ENCODE measurements at regions not wholly inside any gene's neighbourhood (a gene's known extent, or its start where the extent isn't known, plus 50 kb on each side); places are given as distances from the start of the nearest gene placed in this dataset.
A peak's percentile ranks its signal among the peaks of the same experiment; 100 is the strongest.

- DNase-seq, result no peak
Measured at GRCh38 chr12:25058012-25058411, 109.1 kb upstream of the BCAT1 start.

- no peak for DNase-seq
Measured at GRCh38 chr12:25056486-25057130, 107.7 kb upstream of the BCAT1 start.

GRCh38 chr12:25056011-25056410 lies 107.1 kb upstream of the BCAT1 start:
- DNase-seq, result no peak

GRCh38 chr12:25054783-25055144 lies 105.9 kb upstream of the BCAT1 start:
- DNase-seq, result no peak

- DNase-seq, result no peak
Measured at GRCh38 chr12:25054076-25054782, 105.3 kb upstream of the BCAT1 start.

- DNase-seq, result no peak
Measured at GRCh38 chr12:25052914-25053211, 104.0 kb upstream of the BCAT1 start.

GRCh38 chr12:25052196-25052913 lies 103.5 kb upstream of the BCAT1 start:
- DNase-seq, result peak in 2 of 14 donors; percentile 8 to 12

GRCh38 chr12:25051656-25052195 lies 102.8 kb upstream of the BCAT1 start:
- no peak for DNase-seq

GRCh38 chr12:25051171-25051570 lies 102.3 kb upstream of the BCAT1 start:
- no peak for DNase-seq

GRCh38 chr12:25045869-25046268 lies 97.0 kb upstream of the BCAT1 start:
- no peak for DNase-seq

- DNase-seq, result no peak
Measured at GRCh38 chr12:25041006-25041741, 92.3 kb upstream of the BCAT1 start.

GRCh38 chr12:25040593-25040992 lies 91.7 kb upstream of the BCAT1 start:
- DNase-seq, result no peak

GRCh38 chr12:25034676-25035075 lies 85.8 kb upstream of the BCAT1 start:
- peak in 2 of 14 donors; percentile 20 to 98 for DNase-seq

- DNase-seq, result no peak
Measured at GRCh38 chr12:25025951-25026490, 77.1 kb upstream of the BCAT1 start.

GRCh38 chr12:25025260-25025659 lies 76.4 kb upstream of the BCAT1 start:
- DNase-seq, result no peak

GRCh38 chr12:25023808-25024207 lies 74.9 kb upstream of the BCAT1 start:
- no peak for DNase-seq

GRCh38 chr12:25020621-25021243 lies 71.8 kb upstream of the BCAT1 start:
- no peak for DNase-seq

- no peak for DNase-seq
Measured at GRCh38 chr12:25018146-25018545, 69.2 kb upstream of the BCAT1 start.

GRCh38 chr12:25017336-25017735 lies 68.4 kb upstream of the BCAT1 start:
- no peak for DNase-seq

- no peak for DNase-seq
Measured at GRCh38 chr12:25014961-25015360, 66.1 kb upstream of the BCAT1 start.

GRCh38 chr12:25013061-25013460 lies 64.2 kb upstream of the BCAT1 start:
- DNase-seq, result no peak

- DNase-seq, result peak in 1 of 14 donors; percentile 79
Measured at GRCh38 chr12:25009496-25010092, 60.7 kb upstream of the BCAT1 start.
